HCT116 (cell line): ENCODE measurements at regions not wholly inside any gene's neighbourhood (a gene's known extent, or its start where the extent isn't known, plus 50 kb on each side); places are given as distances from the start of the nearest gene placed in this dataset.
A peak's percentile ranks its signal among the peaks of the same experiment; 100 is the strongest.

ENCODE experiments used
- ATAC-seq: fragments of 200-7000 bp; cut with Tn5 transposase; 2 replicates; pipeline ENCODE4 v1.9.1; 2020; ENCODE audit warnings: mild to moderate bottlenecking, moderate library complexity
- BruUV-seq: library from RNA; stranded (reverse); fragments of 400-500 nt; replicated peaks from 2 replicates; lab custom pipeline; 2021; lab: Mats Ljungman, UMichigan
- CTCF ChIA-PET: fragments of 300-600 bp; sonication (Branson Sonifier 250); formaldehyde crosslinking; loops from one replicate; lab custom pipeline; 2021; ENCODE audit warnings: antibody characterized with exemption; lab: Charles Lee
- POLR2A ChIA-PET: fragments of 300-600, 350-600 bp; sonication (Branson Sonifier 250); formaldehyde crosslinking; loops from one replicate; lab custom pipeline; 2021; ENCODE audit warnings: antibody characterized with exemption; lab: Charles Lee
- RAD21 ChIA-PET, 2 experiments: fragments of 300-600 bp; sonication (Branson Sonifier 250); formaldehyde crosslinking; loops; one replicate each; lab custom pipeline; 2023; ENCODE audit warnings: low total read pairs in 2 of 2; ENCODE audit not compliant: uncharacterized antibody in 2 of 2, unreplicated experiment in 2 of 2, low non-redundant PET in 1 of 2; lab: Charles Lee
- DNase-seq: peaks from one replicate; pipeline ENCODE4 v3.0.0-alpha.2; 2010; ENCODE audit warnings: low read depth, low spot score
- H2AFZ ChIP-seq: fragments of 200-600 bp; shearing (Covaris generic), sonication (generic); 2 replicates; pipeline ENCODE4 v1.6.1; 2017; ENCODE audit warnings: low read depth, mixed run types, mixed read lengths, antibody characterized with exemption, low read length; ENCODE audit not compliant: poor library complexity, severe bottlenecking
- H3K27ac ChIP-seq: 2 replicates; pipeline ENCODE4 v1.5.1; 2012; ENCODE audit warnings: low read depth, low read length
- H3K27me3 ChIP-seq: fragments of 200-600 bp; sonication (generic); 2 replicates; pipeline ENCODE4 v1.6.1; 2016; ENCODE audit warnings: mixed run types, low read length, mixed read lengths; ENCODE audit not compliant: insufficient read depth
- H3K36me3 ChIP-seq, 2 experiments: fragments of 200-500 bp in 1 of 2; fragments of 200-600 bp in 1 of 2; sonication (Bioruptor generic) in 1 of 2; sonication (generic) in 1 of 2; 2 replicates each; pipeline versions ENCODE4 v1.5.1 to v1.6.1; 2014 to 2016; ENCODE audit warnings: low read length in 2 of 2, inconsistent platforms in 1 of 2, mixed read lengths in 1 of 2, mixed run types in 1 of 2; ENCODE audit not compliant: insufficient read depth in 2 of 2, control insufficient read depth in 1 of 2
- H3K4me1 ChIP-seq, 2 experiments: fragments of 200-600 bp in 1 of 2; sonication (generic) in 1 of 2; 2 replicates each; pipeline versions ENCODE4 v1.5.1 to v1.6.1; 2012 to 2017; ENCODE audit warnings: low read length in 2 of 2, inconsistent platforms in 1 of 2, mild to moderate bottlenecking in 1 of 2, mixed read lengths in 1 of 2, mixed run types in 1 of 2, moderate library complexity in 1 of 2; ENCODE audit not compliant: insufficient read depth in 2 of 2, control insufficient read depth in 1 of 2
- H3K4me2 ChIP-seq: fragments of 200-600 bp; sonication (generic); 2 replicates; pipeline ENCODE4 v1.6.1; 2017; ENCODE audit warnings: mixed run types, low read length, mixed read lengths
- H3K4me3 ChIP-seq, 2 experiments: fragments of 200-600 bp in 1 of 2; sonication (generic) in 1 of 2; replicated peaks in 1 of 2; 2 replicates each; pipeline ENCODE4 v1.5.1; 2011 to 2016; ENCODE audit warnings: low read length in 2 of 2, control low read depth in 1 of 2, low read depth in 1 of 2, mild to moderate bottlenecking in 1 of 2, mixed read lengths in 1 of 2, mixed run types in 1 of 2
- H3K79me2 ChIP-seq: fragments of 200-600 bp; sonication (generic); 2 replicates; pipeline ENCODE4 v1.6.1; 2017; ENCODE audit warnings: mild to moderate bottlenecking, mixed run types, low read length, moderate library complexity, mixed read lengths; ENCODE audit not compliant: insufficient read depth
- H3K9ac ChIP-seq: fragments of 200-600 bp; sonication (generic); 2 replicates; pipeline ENCODE4 v1.6.1; 2016; ENCODE audit warnings: low read length, mixed read lengths
- H3K9me2 ChIP-seq: fragments of 200-600 bp; sonication (generic), shearing (Covaris generic); 2 replicates; pipeline ENCODE4 v1.6.1; 2017; ENCODE audit warnings: mixed run types, mild to moderate bottlenecking, moderate library complexity; ENCODE audit not compliant: insufficient read depth
- H3K9me3 ChIP-seq, 2 experiments: fragments of 200-500 bp in 1 of 2; fragments of 200-600 bp in 1 of 2; sonication (Bioruptor generic) in 1 of 2; sonication (generic) in 1 of 2; 2 replicates each; pipeline ENCODE4 v1.6.1; 2014 to 2017; ENCODE audit warnings: low read length in 2 of 2, mixed read lengths in 2 of 2, inconsistent platforms in 1 of 2, low read depth in 1 of 2, mild to moderate bottlenecking in 1 of 2, mixed run types in 1 of 2, moderate library complexity in 1 of 2; ENCODE audit not compliant: control insufficient read depth in 1 of 2, insufficient read depth in 1 of 2
- H4K20me1 ChIP-seq: fragments of 200-600 bp; sonication (generic), shearing (Covaris generic); 2 replicates; pipeline ENCODE4 v1.6.1; 2017; ENCODE audit warnings: mixed run types, mild to moderate bottlenecking, moderate library complexity; ENCODE audit not compliant: insufficient read depth
- CEBPB ChIP-seq: IDR thresholded peaks from 2 replicates; pipeline ENCODE4 v1.6.1; 2012; ENCODE audit warnings: low read depth
- ELF1 ChIP-seq: IDR thresholded peaks from 2 replicates; pipeline ENCODE4 v1.6.1; 2012; ENCODE audit warnings: low read depth, borderline replicate concordance
- POLR2A ChIP-seq: IDR thresholded peaks from 2 replicates; pipeline ENCODE4 v1.7.0; 2011; ENCODE audit warnings: borderline replicate concordance; ENCODE audit not compliant: insufficient read depth, insufficient read length; ENCODE audit errors: extremely low read depth
- RAD21 ChIP-seq: IDR thresholded peaks from 2 replicates; pipeline ENCODE4 v1.6.1; 2012; ENCODE audit warnings: low read depth, mild to moderate bottlenecking
- SIN3A ChIP-seq: IDR thresholded peaks from 2 replicates; pipeline ENCODE4 v1.6.1; 2012; ENCODE audit warnings: low read depth
- ZBTB33 ChIP-seq: IDR thresholded peaks from 2 replicates; pipeline ENCODE4 v1.6.1; 2011; ENCODE audit warnings: mild to moderate bottlenecking, low read length, moderate library complexity; ENCODE audit not compliant: insufficient replicate concordance; ENCODE audit errors: extremely low read depth
- ZFX ChIP-seq: fragments of 450-650 bp; IDR thresholded peaks from 2 replicates; pipeline ENCODE4 v1.6.1; 2017
- ZNF274 ChIP-seq: fragments of 200-500 bp; sonication (Bioruptor generic); IDR thresholded peaks from 2 replicates; pipeline ENCODE4 v1.6.1; 2014; ENCODE audit warnings: mild to moderate bottlenecking, low read depth, low read length, inconsistent platforms
- intact Hi-C: fragments of 100-400 bp; cut with micrococcal nuclease; formaldehyde crosslinking; loops from 2 replicates; pipeline ENCODE4 v1.10.0; 2022
- TF ChIP-seq, protein P1 (sequence below), 3 experiments: fragments of 200-600 bp in 1 of 3; sonication (generic) in 1 of 3; IDR thresholded peaks in 2 of 3; conservative IDR thresholded peaks in 1 of 3; 2 replicates each; pipeline ENCODE4 v1.5.1; 2012 to 2017; ENCODE audit warnings: low read depth in 2 of 3, low read length in 2 of 3, antibody characterized with exemption in 1 of 3, borderline replicate concordance in 1 of 3, control low read depth in 1 of 3, mild to moderate bottlenecking in 1 of 3, mixed read lengths in 1 of 3, mixed run types in 1 of 3, moderate library complexity in 1 of 3; ENCODE audit not compliant: insufficient read depth in 1 of 3

GRCh38 chr2:97355887-97356286 is 233.8 kb downstream of the ANKRD36B start:
- ATAC-seq (peak; percentile 46; the same call in 1 of the 2 replicates), DNase-seq (no peak)

DNA sequence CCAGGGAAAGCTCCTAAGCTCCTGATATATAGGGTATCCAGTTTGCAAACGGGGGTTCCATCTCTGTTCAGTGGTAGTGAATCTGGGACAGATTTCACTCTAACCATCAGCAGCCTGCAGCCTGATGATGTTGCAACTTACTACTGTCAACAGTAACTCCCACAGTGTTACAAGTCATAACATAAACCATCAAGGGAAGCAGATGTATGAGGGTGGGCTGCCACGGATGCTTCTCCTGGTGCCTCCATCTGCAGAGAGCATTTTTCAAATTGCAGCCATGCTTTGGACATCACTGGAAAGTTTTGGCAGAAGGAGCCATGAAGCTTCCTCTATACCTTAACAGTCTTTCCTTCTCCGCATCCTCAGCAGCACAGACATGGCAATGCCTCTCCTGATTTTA is 234.5 kb downstream of the ANKRD36B start:
- Histone ChIP-seq H3K9me2 (no peaks in the 10 kb centered on the region), H3K27ac (no peak overlapping the region), H3K9me3 (no peaks in the 10 kb centered on the region), H3K79me2 (no peaks in the 10 kb centered on the region), H3K4me3 (no peak overlapping the region), H3K4me1 (no peaks in the 10 kb centered on the region), H4K20me1 (no peaks in the 10 kb centered on the region), H3K27me3 (peaks cover 84% of the 10 kb centered on the region), H3K4me2 (no peak overlapping the region), H2AFZ (no peak overlapping the region), H3K9ac (no peak overlapping the region), H3K36me3 (no peaks in the 10 kb centered on the region)
- ChIA-PET RAD21 (no interaction called here), CTCF (no interaction called here), POLR2A (no interaction called here)
- intact Hi-C loops = no loop called here
- ATAC-seq (no peak), DNase-seq (no peak)
- TF ChIP-seq ZFX (no peak), ZBTB33 (no peak), ZNF274 (no peak), POLR2A (no peak), ELF1 (no peak)
- no TSS peak for BruUV-seq

More at GRCh38 chr2:97355887-97356286, 233.8 kb downstream of the ANKRD36B start:
- intact Hi-C loops = no loop called here
- Histone ChIP-seq H3K79me2 (no peaks in the 10 kb centered on the region), H3K4me3 (no peak overlapping the region), H3K27me3 (peaks cover 79% of the 10 kb centered on the region), H3K9ac (no peak overlapping the region), H3K9me2 (no peaks in the 10 kb centered on the region), H2AFZ (no peak overlapping the region), H4K20me1 (no peaks in the 10 kb centered on the region), H3K9me3 (no peaks in the 10 kb centered on the region), H3K4me2 (no peak overlapping the region), H3K4me1 (no peaks in the 10 kb centered on the region), H3K27ac (no peak overlapping the region), H3K36me3 (no peaks in the 10 kb centered on the region)
- no TSS peak for BruUV-seq
- TF ChIP-seq RAD21 (peak; percentile 38; the same call in 1 of the 2 replicates), ZFX (no peak), SIN3A (no peak), CEBPB (no peak), POLR2A (no peak)
- TF ChIP-seq, protein P1, sequence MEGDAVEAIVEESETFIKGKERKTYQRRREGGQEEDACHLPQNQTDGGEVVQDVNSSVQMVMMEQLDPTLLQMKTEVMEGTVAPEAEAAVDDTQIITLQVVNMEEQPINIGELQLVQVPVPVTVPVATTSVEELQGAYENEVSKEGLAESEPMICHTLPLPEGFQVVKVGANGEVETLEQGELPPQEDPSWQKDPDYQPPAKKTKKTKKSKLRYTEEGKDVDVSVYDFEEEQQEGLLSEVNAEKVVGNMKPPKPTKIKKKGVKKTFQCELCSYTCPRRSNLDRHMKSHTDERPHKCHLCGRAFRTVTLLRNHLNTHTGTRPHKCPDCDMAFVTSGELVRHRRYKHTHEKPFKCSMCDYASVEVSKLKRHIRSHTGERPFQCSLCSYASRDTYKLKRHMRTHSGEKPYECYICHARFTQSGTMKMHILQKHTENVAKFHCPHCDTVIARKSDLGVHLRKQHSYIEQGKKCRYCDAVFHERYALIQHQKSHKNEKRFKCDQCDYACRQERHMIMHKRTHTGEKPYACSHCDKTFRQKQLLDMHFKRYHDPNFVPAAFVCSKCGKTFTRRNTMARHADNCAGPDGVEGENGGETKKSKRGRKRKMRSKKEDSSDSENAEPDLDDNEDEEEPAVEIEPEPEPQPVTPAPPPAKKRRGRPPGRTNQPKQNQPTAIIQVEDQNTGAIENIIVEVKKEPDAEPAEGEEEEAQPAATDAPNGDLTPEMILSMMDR (IDR thresholded peaks at IDR 0.05 in 2 of 3, conservative IDR thresholded peaks at IDR 0.05 in 1 of 3; ENCODE audit: borderline replicate concordance in 1 of 3, insufficient read depth in 1 of 3, low read depth in 2 of 3, low read length in 2 of 3) = peak in 1 of 3 experiments; percentile 10; a peak in 1 of 6 replicates
- ChIA-PET RAD21 (no interaction called here), CTCF (no interaction called here), POLR2A (no interaction called here)
